Endothelial cell of umbilical vein (primary cell): ENCODE measurements at regions not wholly inside any gene's neighbourhood (a gene's known extent, or its start where the extent isn't known, plus 50 kb on each side); places are given as distances from the start of the nearest gene placed in this dataset.

Source experiments
- BruUV-seq: library from RNA; stranded (reverse); fragments of 400-500 nt; replicated peaks from 2 replicates; lab custom pipeline; 2021; lab: Mats Ljungman, UMichigan
- CTCF ChIA-PET: fragments of 300-600, 350-600 bp; sonication (Branson Sonifier 250); formaldehyde crosslinking; loops from one replicate; lab custom pipeline; 2021; ENCODE audit warnings: antibody characterized with exemption, inconsistent platforms; lab: Charles Lee
- POLR2A ChIA-PET: fragments of 300-600, 350-600 bp; sonication (Branson Sonifier 250); formaldehyde crosslinking; loops from one replicate; lab custom pipeline; 2021; ENCODE audit warnings: antibody characterized with exemption, inconsistent platforms; lab: Charles Lee
- DNase-seq: peaks from one replicate; pipeline ENCODE4 v3.0.0-alpha.2; 2011; ENCODE audit warnings: low read depth, low spot score
- FAIRE-seq: peaks from 2 replicates; lab custom pipeline; 2011; peaks lifted over from hg19 to GRCh38; lab: Jason Lieb, UNC
- H2AFZ ChIP-seq: 2 replicates; pipeline ENCODE4 v1.6.0; 2012; ENCODE audit warnings: low read depth, low read length, control low read depth, inconsistent platforms
- H3K27ac ChIP-seq: 2 replicates; pipeline ENCODE4 v1.5.1; 2011; ENCODE audit warnings: low read depth, mild to moderate bottlenecking, control low read depth, low read length, moderate library complexity; ENCODE audit not compliant: insufficient read depth
- H3K27me3 ChIP-seq, 2 experiments: 2 replicates each; pipeline versions ENCODE4 v1.6.0 to v1.6.1; 2011; ENCODE audit warnings: low read length in 2 of 2, mixed read lengths in 1 of 2; ENCODE audit not compliant: control insufficient read depth in 2 of 2, insufficient read depth in 2 of 2
- H3K36me3 ChIP-seq, 2 experiments: 2 replicates in 1 of 2; 3 replicates in 1 of 2; pipeline ENCODE4 v1.5.1; 2011; ENCODE audit warnings: low read length in 2 of 2, mild to moderate bottlenecking in 1 of 2, moderate library complexity in 1 of 2; ENCODE audit not compliant: control insufficient read depth in 2 of 2, insufficient read depth in 2 of 2; ENCODE audit errors: extremely low read depth in 1 of 2
- H3K4me1 ChIP-seq: 3 replicates; pipeline ENCODE4 v1.5.1; 2011; ENCODE audit warnings: mild to moderate bottlenecking, low read length; ENCODE audit not compliant: control insufficient read depth, insufficient read depth; ENCODE audit errors: extremely low read depth
- H3K4me2 ChIP-seq: 2 replicates; pipeline ENCODE4 v1.6.1; 2011; ENCODE audit warnings: low read length, control low read depth, mixed read lengths; ENCODE audit not compliant: insufficient read depth
- H3K4me3 ChIP-seq, 3 experiments: fragments of 200-600 bp in 1 of 3; sonication (generic), shearing (Covaris generic) in 1 of 3; replicated peaks in 1 of 3; 2 replicates each; pipeline ENCODE4 v1.5.1; 2011 to 2016; ENCODE audit warnings: control low read depth in 3 of 3, low read length in 3 of 3, mild to moderate bottlenecking in 2 of 3, inconsistent platforms in 1 of 3, low read depth in 1 of 3, moderate library complexity in 1 of 3; ENCODE audit not compliant: insufficient read depth in 1 of 3
- H3K79me2 ChIP-seq: 2 replicates; pipeline ENCODE4 v1.6.0; 2012; ENCODE audit warnings: low read length, inconsistent platforms; ENCODE audit not compliant: control insufficient read depth, insufficient read depth
- H3K9ac ChIP-seq: replicated peaks from 2 replicates; pipeline ENCODE3; 2011; ENCODE audit warnings: low read length, control low read depth; ENCODE audit not compliant: insufficient read depth; ENCODE audit errors: extremely low read depth
- H3K9me1 ChIP-seq: replicated peaks from 3 replicates; pipeline ENCODE4 v1.6.0; 2011; ENCODE audit warnings: mild to moderate bottlenecking, low read length; ENCODE audit not compliant: control insufficient read depth, insufficient read depth; ENCODE audit errors: extremely low read depth
- H3K9me3 ChIP-seq: replicated peaks from 2 replicates; pipeline ENCODE4 v1.5.1; 2012; ENCODE audit warnings: low read length, inconsistent platforms; ENCODE audit not compliant: control insufficient read depth, insufficient read depth
- H4K20me1 ChIP-seq: replicated peaks from 2 replicates; pipeline ENCODE3; 2011; ENCODE audit warnings: mild to moderate bottlenecking, low read length; ENCODE audit not compliant: control insufficient read depth, insufficient read depth; ENCODE audit errors: extremely low read depth
- EZH2 ChIP-seq: IDR thresholded peaks from 2 replicates; pipeline ENCODE4 v1.6.1; 2012; ENCODE audit warnings: borderline replicate concordance, low read depth, mild to moderate bottlenecking, moderate library complexity, low read length, inconsistent platforms; ENCODE audit not compliant: severe bottlenecking
- FOS ChIP-seq: IDR thresholded peaks from 2 replicates; pipeline ENCODE4 v1.6.1; 2011; ENCODE audit warnings: mild to moderate bottlenecking, low read length, moderate library complexity, borderline replicate concordance; ENCODE audit not compliant: insufficient read depth
- GATA2 ChIP-seq: IDR thresholded peaks from 2 replicates; pipeline ENCODE4 v1.7.0; 2011; ENCODE audit warnings: low read depth, mild to moderate bottlenecking, moderate library complexity, mixed read lengths, low read length; ENCODE audit not compliant: insufficient read length, insufficient read depth
- JUN ChIP-seq: IDR thresholded peaks from 2 replicates; pipeline ENCODE4 v1.6.1; 2011; ENCODE audit warnings: borderline replicate concordance, low read depth; ENCODE audit not compliant: insufficient read length, insufficient read depth
- MAX ChIP-seq: IDR thresholded peaks from 2 replicates; pipeline ENCODE4 v1.6.1; 2011; ENCODE audit not compliant: insufficient read depth, insufficient read length
- MYC ChIP-seq: IDR thresholded peaks from one replicate; pipeline ENCODE4 v1.6.1; 2011; ENCODE audit warnings: mild to moderate bottlenecking, low read depth, low read length
- POLR2A ChIP-seq: IDR thresholded peaks from 2 replicates; pipeline ENCODE4 v1.6.1; 2012; ENCODE audit warnings: low read depth, mild to moderate bottlenecking, control low read depth, low read length
- POLR2AphosphoS5 ChIP-seq: IDR thresholded peaks from 2 replicates; pipeline ENCODE4 v1.6.1; 2012; ENCODE audit warnings: low read depth, mild to moderate bottlenecking, control low read depth, low read length, moderate library complexity; ENCODE audit not compliant: insufficient read depth
- dilution Hi-C: fragments of 300-500 bp; cut with MboI; formaldehyde crosslinking; loops from one replicate; pipeline ENCODE4 v1.15.0; 2019; ENCODE audit warnings: low sequenced_read_pairs; ENCODE audit not compliant: extremely low pct_ligation_motif_present
- intact Hi-C: fragments of 100-400 bp; cut with micrococcal nuclease; formaldehyde crosslinking; loops from one replicate; pipeline ENCODE4 v1.10.0; 2022
- TF ChIP-seq, protein P1 (sequence below), 2 donors: IDR thresholded peaks; 1 replicate in 1 of 2; 2 replicates in 1 of 2; pipeline ENCODE4 v1.5.1; 2011; ENCODE audit warnings: low read length in 2 of 2, mild to moderate bottlenecking in 2 of 2, moderate library complexity in 2 of 2, control low read depth in 1 of 2, inconsistent platforms in 1 of 2, low read depth in 1 of 2; ENCODE audit not compliant: insufficient read depth in 1 of 2; ENCODE audit errors: extremely low read depth in 1 of 2

DNA sequence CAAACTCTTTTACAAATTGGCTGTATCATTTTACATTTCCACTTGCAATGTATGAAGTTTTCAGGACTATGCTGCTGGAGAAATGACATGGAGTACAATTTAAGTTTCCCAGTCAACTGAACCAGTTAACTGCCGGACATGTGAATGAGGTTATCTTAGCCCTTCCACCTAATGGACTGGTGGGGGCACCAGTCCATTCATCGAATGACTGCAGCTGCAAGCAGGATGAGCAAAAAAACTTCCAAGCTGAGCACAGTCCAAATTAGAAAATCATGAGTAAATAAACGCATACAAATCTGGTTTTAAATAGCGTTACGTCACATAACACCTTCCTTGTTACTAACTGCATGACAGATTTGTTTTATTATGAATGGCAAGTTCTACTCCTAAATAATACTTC, 1131.5 kb downstream of the PCDH18 start:
- no peak overlapping the region for H2AFZ ChIP-seq
- no peaks in the 10 kb centered on the region for H3K79me2 ChIP-seq
- dilution Hi-C loops (no loop called here), intact Hi-C loops (no loop called here)
- FAIRE-seq (no peak), DNase-seq (no peak)
- H3K27ac ChIP-seq, result no peak overlapping the region
- CTCF ChIA-PET, result no interaction called here
- POLR2A ChIA-PET, result no interaction called here
- no TSS peak for BruUV-seq
- no peaks in the 10 kb centered on the region for H3K4me1 ChIP-seq
- no peaks in the 10 kb centered on the region for H4K20me1 ChIP-seq
- H3K4me3 ChIP-seq, result no peak overlapping the region
- no peaks in the 10 kb centered on the region for H3K36me3 ChIP-seq
- H3K9ac ChIP-seq, result no peak overlapping the region
- TF ChIP-seq POLR2A (no peak), FOS (no peak), MAX (no peak), EZH2 (no peak), MYC (no peak), JUN (no peak), GATA2 (no peak), POLR2AphosphoS5 (no peak)
- TF ChIP-seq, protein P1, sequence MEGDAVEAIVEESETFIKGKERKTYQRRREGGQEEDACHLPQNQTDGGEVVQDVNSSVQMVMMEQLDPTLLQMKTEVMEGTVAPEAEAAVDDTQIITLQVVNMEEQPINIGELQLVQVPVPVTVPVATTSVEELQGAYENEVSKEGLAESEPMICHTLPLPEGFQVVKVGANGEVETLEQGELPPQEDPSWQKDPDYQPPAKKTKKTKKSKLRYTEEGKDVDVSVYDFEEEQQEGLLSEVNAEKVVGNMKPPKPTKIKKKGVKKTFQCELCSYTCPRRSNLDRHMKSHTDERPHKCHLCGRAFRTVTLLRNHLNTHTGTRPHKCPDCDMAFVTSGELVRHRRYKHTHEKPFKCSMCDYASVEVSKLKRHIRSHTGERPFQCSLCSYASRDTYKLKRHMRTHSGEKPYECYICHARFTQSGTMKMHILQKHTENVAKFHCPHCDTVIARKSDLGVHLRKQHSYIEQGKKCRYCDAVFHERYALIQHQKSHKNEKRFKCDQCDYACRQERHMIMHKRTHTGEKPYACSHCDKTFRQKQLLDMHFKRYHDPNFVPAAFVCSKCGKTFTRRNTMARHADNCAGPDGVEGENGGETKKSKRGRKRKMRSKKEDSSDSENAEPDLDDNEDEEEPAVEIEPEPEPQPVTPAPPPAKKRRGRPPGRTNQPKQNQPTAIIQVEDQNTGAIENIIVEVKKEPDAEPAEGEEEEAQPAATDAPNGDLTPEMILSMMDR (IDR thresholded peaks at IDR 0.05; ENCODE audit: extremely low read depth in 1 of 2, insufficient read depth in 1 of 2, low read depth in 1 of 2, low read length in 2 of 2), result no peak
- no peaks in the 10 kb centered on the region for H3K27me3 ChIP-seq
- no peak overlapping the region for H3K4me2 ChIP-seq
- H3K9me3 ChIP-seq, result no peaks in the 10 kb centered on the region
- H3K9me1 ChIP-seq, result no peaks in the 10 kb centered on the region
